SK-N-MC (cell line): ENCODE measurements at regions not wholly inside any gene's neighbourhood (a gene's known extent, or its start where the extent isn't known, plus 50 kb on each side); places are given as distances from the start of the nearest gene placed in this dataset.

Source experiments
- DNase-seq: peaks from one replicate; pipeline ENCODE4 v3.0.0-alpha.2; 2011; ENCODE audit warnings: low read depth, low spot score
- H3K27ac ChIP-seq: fragments of 200-600 bp; sonication (generic); 2 replicates; pipeline ENCODE4 v1.5.1; 2016; ENCODE audit warnings: mixed run types
- H3K36me3 ChIP-seq: fragments of 200-600 bp; sonication (generic); 2 replicates; pipeline ENCODE4 v1.6.1; 2017; ENCODE audit warnings: antibody characterized with exemption, low read length, mixed read lengths; ENCODE audit not compliant: insufficient read depth
- H3K4me3 ChIP-seq: fragments of 200-600 bp; sonication (generic); 2 replicates; pipeline ENCODE4 v1.5.1; 2016
- H3K9ac ChIP-seq: fragments of 200-600 bp; sonication (generic); 2 replicates; pipeline ENCODE4 v1.8.0; 2017; ENCODE audit warnings: mixed run types, mixed read lengths; ENCODE audit not compliant: insufficient read length
- H3K9me3 ChIP-seq: fragments of 200-600 bp; sonication (generic); 2 replicates; pipeline ENCODE4 v1.6.1; 2017; ENCODE audit warnings: low read depth, mild to moderate bottlenecking, antibody characterized with exemption, low read length, moderate library complexity, mixed read lengths
- EZH2 ChIP-seq: fragments of 200-600 bp; sonication (generic); IDR thresholded peaks from one replicate; pipeline ENCODE4 v1.6.1; 2017; ENCODE audit warnings: antibody characterized with exemption
- FOXP2 ChIP-seq: optimal IDR thresholded peaks from 2 replicates; pipeline ENCODE3; 2011; ENCODE audit warnings: mild to moderate bottlenecking, moderate library complexity; ENCODE audit not compliant: insufficient read depth; ENCODE audit errors: extremely low read length, control extremely low read depth
- POLR2AphosphoS5 ChIP-seq: IDR thresholded peaks from 2 replicates; pipeline ENCODE4 v1.6.1; 2012; ENCODE audit warnings: mild to moderate bottlenecking, low read depth, low read length, borderline replicate concordance

GRCh38 chr5:8844847-8845246 lies 701.0 kb downstream of the SEMA5A start:
- Histone ChIP-seq H3K9me3 (no peaks in the 10 kb centered on the region), H3K27ac (no peak overlapping the region), H3K4me3 (no peak overlapping the region), H3K9ac (no peak overlapping the region), H3K36me3 (no peaks in the 10 kb centered on the region)
- no peak for DNase-seq
- TF ChIP-seq FOXP2 (no peak), EZH2 (no peak), POLR2AphosphoS5 (no peak)

GRCh38 chr5:8845296-8845695 lies 700.6 kb downstream of the SEMA5A start:
- Histone ChIP-seq H3K36me3 (no peaks in the 10 kb centered on the region), H3K9ac (no peak overlapping the region), H3K27ac (no peak overlapping the region), H3K9me3 (no peaks in the 10 kb centered on the region), H3K4me3 (no peak overlapping the region)
- TF ChIP-seq EZH2 (no peak), POLR2AphosphoS5 (no peak)
- DNase-seq, result no peak

DNA sequence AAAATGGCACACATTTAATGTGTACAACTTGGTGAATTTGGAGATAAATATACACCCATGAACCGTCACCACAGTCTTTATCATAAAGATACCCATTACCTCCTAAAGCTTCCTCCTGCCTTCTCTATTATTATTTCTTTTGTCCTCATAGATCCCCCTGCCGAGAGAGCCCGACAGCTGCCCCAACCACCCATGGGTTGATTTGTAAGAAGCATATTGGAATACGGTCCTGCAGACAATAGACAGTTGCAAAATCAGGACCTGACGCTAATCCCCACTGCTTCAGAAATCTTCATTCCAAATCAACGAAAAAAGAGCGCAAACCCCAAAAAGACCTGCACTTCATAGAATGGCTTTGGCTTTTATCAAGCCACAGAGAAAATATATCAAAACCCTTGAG lies 697.5 kb downstream of the SEMA5A start:
- Histone ChIP-seq H3K9ac (no peak overlapping the region), H3K27ac (no peak overlapping the region), H3K4me3 (no peak overlapping the region), H3K36me3 (no peaks in the 10 kb centered on the region), H3K9me3 (no peaks in the 10 kb centered on the region)
- DNase-seq, result no peak
- TF ChIP-seq EZH2, result no peak
- no peak for TF ChIP-seq FOXP2
- TF ChIP-seq POLR2AphosphoS5, result no peak

DNA sequence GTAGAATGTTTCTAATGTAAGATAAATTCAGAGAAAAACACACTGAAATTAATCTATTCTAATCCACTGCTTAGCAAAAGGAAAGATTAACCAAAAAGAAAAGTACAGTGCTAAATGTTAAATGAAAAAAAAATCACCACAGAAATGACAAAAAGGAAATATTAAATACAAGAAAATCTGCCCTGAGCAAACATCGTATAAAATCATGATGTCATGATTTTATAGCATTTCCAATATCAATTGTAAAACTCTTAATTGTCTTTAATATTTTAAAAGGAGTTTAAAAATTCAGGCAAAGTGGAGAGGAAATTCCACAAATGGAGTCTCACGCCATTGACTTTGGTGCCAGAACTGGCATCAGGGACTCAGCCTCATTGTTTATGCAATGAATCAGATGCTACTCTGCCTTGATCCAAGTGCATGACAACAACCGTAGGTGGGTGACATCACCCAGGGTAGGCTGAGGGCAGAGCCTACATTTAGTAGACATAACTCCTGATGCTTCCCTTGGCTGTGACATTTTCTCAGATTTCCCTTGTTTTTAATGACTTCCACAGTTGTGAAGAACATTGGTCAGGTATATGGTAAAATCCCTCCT lies 696.8 kb downstream of the SEMA5A start:
- no peaks in the 10 kb centered on the region for H3K9me3 ChIP-seq
- DNase-seq, result no peak
- H3K36me3 ChIP-seq, result no peaks in the 10 kb centered on the region
- no peak overlapping the region for H3K27ac ChIP-seq
- H3K9ac ChIP-seq, result no peak overlapping the region
- no peak overlapping the region for H3K4me3 ChIP-seq
- no peak for TF ChIP-seq FOXP2
- no peak for TF ChIP-seq POLR2AphosphoS5
- TF ChIP-seq EZH2, result no peak

DNA sequence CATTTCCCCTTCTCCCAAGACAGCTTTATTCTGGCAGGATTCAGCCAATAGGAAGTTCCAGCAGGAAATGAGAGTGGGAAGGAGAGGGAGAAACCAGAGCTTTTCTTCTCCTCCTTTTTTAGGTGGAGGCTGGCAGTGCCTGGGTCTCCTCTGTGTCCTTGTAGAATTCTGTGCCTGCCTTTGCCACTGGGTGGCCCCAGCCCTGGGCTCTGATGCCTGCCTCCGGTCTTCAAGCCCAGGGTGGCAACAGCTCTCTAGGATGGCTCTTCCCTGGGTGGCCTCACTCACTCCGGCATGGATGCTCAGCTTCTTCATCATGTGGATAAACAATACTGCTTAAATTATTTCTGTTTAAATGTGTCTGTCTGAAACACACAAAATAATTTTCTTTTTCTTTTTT lies 694.8 kb downstream of the SEMA5A start:
- H3K9me3 ChIP-seq, result no peaks in the 10 kb centered on the region
- DNase-seq, result no peak
- no peak overlapping the region for H3K27ac ChIP-seq
- H3K36me3 ChIP-seq, result no peaks in the 10 kb centered on the region
- H3K9ac ChIP-seq, result no peak overlapping the region
- TF ChIP-seq POLR2AphosphoS5 (no peak), EZH2 (no peak), FOXP2 (no peak)
- no peak overlapping the region for H3K4me3 ChIP-seq

DNA sequence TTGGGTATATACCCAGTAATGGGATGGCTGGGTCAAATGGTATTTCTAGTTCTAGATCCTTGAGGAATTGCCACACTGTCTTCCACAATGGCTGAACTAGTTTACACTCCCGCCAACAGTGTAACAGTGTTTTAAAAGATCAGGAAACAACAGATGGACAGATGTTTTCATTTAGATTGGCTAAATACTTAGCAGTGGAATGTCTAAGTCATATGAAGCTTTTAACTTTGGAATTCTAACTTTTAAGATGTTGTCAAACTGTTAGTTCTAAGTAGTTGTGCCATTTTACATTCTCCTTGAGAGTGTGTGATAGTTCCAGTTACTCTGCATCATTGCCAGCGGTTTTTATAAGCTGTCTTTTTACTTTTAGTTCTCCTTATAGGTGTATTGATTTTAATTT lies 688.8 kb downstream of the SEMA5A start:
- DNase-seq, result no peak

DNA sequence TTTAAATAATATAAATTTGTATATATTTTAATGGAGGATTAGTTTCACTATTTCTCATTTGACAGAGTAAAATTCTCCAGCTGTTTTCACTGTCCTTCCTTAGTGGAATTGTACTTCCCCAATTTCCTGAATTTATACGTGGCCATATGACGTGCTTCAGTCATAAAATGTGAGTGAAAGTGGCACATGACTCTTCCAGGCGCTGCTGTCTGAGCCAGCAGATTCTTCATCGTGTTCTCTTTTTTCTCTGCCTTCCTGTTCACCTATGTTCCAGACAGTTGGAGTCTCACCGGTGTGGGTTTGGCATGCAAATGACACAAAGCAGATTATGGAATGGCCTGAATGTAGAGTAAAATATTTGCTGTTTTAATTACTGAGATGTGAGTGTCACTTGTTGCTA lies 684.1 kb downstream of the SEMA5A start:
- no peak for TF ChIP-seq POLR2AphosphoS5
- TF ChIP-seq EZH2, result no peak
- TF ChIP-seq FOXP2, result no peak
- H3K4me3 ChIP-seq, result no peak overlapping the region
- no peak overlapping the region for H3K27ac ChIP-seq
- DNase-seq, result no peak
- no peak overlapping the region for H3K9ac ChIP-seq
- H3K9me3 ChIP-seq, result no peaks in the 10 kb centered on the region
- no peaks in the 10 kb centered on the region for H3K36me3 ChIP-seq

More for the DNA sequence above, 688.8 kb downstream of the SEMA5A start:
- TF ChIP-seq EZH2, result no peak
- TF ChIP-seq POLR2AphosphoS5, result no peak
- no peak for TF ChIP-seq FOXP2
- Histone ChIP-seq H3K9ac (no peak overlapping the region), H3K9me3 (no peaks in the 10 kb centered on the region), H3K4me3 (no peak overlapping the region), H3K27ac (no peak overlapping the region), H3K36me3 (no peaks in the 10 kb centered on the region)

- H3K9ac ChIP-seq, result no peak overlapping the region
- no peak for DNase-seq
- H3K4me3 ChIP-seq, result no peak overlapping the region
- no peaks in the 10 kb centered on the region for H3K36me3 ChIP-seq
- TF ChIP-seq FOXP2 (no peak), EZH2 (no peak), POLR2AphosphoS5 (no peak)
- no peaks in the 10 kb centered on the region for H3K9me3 ChIP-seq
- H3K27ac ChIP-seq, result no peak overlapping the region
Observed at GRCh38 chr5:8864053-8864452, 681.8 kb downstream of the SEMA5A start.

DNA sequence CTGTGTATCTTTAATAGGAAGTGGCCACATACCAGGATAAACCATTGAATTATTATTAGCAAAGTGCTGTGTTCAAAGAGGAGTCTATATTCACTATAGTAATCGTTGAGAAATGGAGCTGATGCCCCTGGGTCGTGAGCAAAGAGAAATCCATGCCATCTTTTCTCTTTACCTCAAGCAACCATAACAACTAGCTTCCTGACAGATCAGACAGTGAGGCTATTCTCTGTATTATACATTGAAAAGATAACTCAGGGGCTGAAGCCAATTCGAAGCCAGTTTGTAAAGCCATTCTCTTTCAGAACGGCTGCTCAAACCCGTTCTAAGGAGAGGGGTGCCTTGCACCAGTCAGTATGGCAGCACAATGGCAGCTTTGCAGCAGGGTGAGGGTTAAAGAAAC lies 680.6 kb downstream of the SEMA5A start:
- DNase-seq, result no peak
- TF ChIP-seq FOXP2 (no peak), EZH2 (no peak), POLR2AphosphoS5 (no peak)
- no peak overlapping the region for H3K9ac ChIP-seq

More for the DNA sequence above, 680.6 kb downstream of the SEMA5A start:
- no peak overlapping the region for H3K27ac ChIP-seq
- no peaks in the 10 kb centered on the region for H3K36me3 ChIP-seq
- H3K9me3 ChIP-seq, result no peaks in the 10 kb centered on the region
- H3K4me3 ChIP-seq, result no peak overlapping the region
